PC-3 (cell line): ENCODE measurements at regions not wholly inside any gene's neighbourhood (a gene's known extent, or its start where the extent isn't known, plus 50 kb on each side); places are given as distances from the start of the nearest gene placed in this dataset.

ENCODE experiments used
- EZH2phosphoT487 ChIP-seq: fragments of 300-600 bp; sonication (generic); IDR thresholded peaks from 2 replicates; pipeline ENCODE4 v1.6.1; 2018; ENCODE audit warnings: mild to moderate bottlenecking, antibody characterized with exemption, low read length, borderline replicate concordance
- TF ChIP-seq, protein P1 (sequence below): fragments of 300-600 bp; sonication (generic); conservative IDR thresholded peaks from 2 replicates; pipeline ENCODE4 v1.5.1; 2017; ENCODE audit warnings: antibody characterized with exemption, low read depth, mild to moderate bottlenecking, low read length

DNA sequence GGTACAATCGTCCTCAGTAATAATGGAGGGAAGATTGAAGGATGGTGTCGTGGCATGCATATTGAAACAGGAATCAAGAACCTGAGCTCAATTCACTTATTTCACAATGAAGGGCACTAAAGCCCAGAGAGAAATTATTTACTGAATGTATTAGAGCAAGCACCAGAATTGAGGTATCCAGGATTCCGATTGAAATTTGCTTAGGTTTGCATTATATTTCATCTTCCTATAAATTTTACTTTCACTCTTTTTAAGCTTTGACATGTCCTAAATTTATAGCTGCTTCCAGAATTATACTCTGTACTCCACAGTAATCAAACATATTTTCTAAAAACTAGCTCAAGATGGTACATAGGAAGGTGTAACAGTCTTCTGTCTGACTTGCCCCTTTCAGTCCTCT, 454.9 kb upstream of the HTR2A start:
- TF ChIP-seq, protein P1, sequence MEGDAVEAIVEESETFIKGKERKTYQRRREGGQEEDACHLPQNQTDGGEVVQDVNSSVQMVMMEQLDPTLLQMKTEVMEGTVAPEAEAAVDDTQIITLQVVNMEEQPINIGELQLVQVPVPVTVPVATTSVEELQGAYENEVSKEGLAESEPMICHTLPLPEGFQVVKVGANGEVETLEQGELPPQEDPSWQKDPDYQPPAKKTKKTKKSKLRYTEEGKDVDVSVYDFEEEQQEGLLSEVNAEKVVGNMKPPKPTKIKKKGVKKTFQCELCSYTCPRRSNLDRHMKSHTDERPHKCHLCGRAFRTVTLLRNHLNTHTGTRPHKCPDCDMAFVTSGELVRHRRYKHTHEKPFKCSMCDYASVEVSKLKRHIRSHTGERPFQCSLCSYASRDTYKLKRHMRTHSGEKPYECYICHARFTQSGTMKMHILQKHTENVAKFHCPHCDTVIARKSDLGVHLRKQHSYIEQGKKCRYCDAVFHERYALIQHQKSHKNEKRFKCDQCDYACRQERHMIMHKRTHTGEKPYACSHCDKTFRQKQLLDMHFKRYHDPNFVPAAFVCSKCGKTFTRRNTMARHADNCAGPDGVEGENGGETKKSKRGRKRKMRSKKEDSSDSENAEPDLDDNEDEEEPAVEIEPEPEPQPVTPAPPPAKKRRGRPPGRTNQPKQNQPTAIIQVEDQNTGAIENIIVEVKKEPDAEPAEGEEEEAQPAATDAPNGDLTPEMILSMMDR, result no peak
- TF ChIP-seq EZH2phosphoT487, result no peak
